Fibroblast of the aortic adventitia (primary cell): ENCODE measurements at regions not wholly inside any gene's neighbourhood (a gene's known extent, or its start where the extent isn't known, plus 50 kb on each side); places are given as distances from the start of the nearest gene placed in this dataset.

Experiments used
- DNase-seq: peaks from one replicate; pipeline ENCODE4 v3.0.0-alpha.2; 2010; ENCODE audit warnings: low read depth
- H3K4me3 ChIP-seq: 2 replicates; pipeline ENCODE4 v1.5.1; 2011; ENCODE audit warnings: low read depth, mild to moderate bottlenecking, control low read depth, low read length, moderate library complexity
- TF ChIP-seq, protein P1 (sequence below): IDR thresholded peaks from 2 replicates; pipeline ENCODE4 v1.5.1; 2011; ENCODE audit warnings: mild to moderate bottlenecking, low read length, control low read depth, inconsistent platforms; ENCODE audit not compliant: insufficient read depth

DNA sequence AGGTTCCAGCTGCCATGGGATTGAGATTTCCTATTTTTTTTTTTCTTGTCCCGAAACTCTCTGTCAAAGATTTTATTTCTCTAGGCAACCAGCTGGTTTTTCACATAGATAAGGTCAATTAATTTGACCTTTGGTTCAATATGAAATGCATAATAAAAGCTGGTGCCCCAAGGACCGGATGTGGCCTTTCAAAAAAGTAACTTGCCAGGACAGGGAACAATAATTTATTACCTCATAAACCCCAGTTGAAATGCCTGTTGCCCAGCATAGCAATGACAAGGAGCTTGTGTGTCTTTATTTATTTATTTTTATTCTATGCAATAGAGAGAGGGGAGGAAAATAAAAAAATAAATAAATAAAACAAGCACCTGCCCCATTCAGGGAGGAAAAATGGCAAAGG is 472.7 kb downstream of the KCNJ2 start:
- no peak for DNase-seq
- H3K4me3 ChIP-seq: no peak overlapping the region
- TF ChIP-seq, protein P1, sequence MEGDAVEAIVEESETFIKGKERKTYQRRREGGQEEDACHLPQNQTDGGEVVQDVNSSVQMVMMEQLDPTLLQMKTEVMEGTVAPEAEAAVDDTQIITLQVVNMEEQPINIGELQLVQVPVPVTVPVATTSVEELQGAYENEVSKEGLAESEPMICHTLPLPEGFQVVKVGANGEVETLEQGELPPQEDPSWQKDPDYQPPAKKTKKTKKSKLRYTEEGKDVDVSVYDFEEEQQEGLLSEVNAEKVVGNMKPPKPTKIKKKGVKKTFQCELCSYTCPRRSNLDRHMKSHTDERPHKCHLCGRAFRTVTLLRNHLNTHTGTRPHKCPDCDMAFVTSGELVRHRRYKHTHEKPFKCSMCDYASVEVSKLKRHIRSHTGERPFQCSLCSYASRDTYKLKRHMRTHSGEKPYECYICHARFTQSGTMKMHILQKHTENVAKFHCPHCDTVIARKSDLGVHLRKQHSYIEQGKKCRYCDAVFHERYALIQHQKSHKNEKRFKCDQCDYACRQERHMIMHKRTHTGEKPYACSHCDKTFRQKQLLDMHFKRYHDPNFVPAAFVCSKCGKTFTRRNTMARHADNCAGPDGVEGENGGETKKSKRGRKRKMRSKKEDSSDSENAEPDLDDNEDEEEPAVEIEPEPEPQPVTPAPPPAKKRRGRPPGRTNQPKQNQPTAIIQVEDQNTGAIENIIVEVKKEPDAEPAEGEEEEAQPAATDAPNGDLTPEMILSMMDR: no peak

DNA sequence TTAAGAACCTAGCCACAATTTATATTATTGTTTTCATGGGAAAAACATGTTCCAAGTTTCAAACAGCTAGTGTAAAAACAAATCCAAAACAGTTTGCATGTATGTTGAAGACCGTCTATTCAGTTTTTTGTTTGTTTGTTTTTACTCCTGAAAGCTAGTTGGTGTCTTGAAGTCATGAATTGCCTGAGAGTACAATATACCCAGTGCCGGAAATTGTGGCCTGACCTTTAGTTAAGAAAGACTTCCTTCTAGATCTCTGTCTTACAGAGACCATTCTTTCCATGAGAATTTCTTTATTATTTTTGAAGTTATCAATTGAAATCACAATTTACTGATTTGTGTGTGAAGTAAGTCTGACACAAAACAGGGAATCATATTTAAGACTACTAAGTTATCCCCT is 474.8 kb downstream of the KCNJ2 start:
- no peak overlapping the region for H3K4me3 ChIP-seq
- DNase-seq: no peak
- TF ChIP-seq, protein P1: no peak

DNA sequence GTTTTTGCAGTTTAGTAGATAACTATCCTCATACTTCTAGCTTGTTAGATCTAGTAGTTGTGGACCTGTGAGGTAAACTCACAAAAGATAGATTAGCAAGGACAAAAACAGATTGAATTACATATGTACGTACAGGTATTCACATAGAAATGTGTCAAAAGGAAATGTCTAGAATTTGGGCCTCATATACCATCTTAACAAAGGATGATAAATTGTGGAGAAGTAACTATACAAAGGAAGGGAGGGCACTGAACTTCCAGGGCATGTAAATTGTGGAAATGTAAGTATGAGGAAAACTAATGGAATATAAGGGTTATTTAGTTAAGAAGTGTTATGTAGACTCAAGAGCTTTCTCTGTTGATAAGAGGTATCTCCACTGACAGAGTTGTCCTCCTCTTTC is 477.3 kb downstream of the KCNJ2 start:
- H3K4me3 ChIP-seq: no peak overlapping the region
- TF ChIP-seq, protein P1: no peak

DNA sequence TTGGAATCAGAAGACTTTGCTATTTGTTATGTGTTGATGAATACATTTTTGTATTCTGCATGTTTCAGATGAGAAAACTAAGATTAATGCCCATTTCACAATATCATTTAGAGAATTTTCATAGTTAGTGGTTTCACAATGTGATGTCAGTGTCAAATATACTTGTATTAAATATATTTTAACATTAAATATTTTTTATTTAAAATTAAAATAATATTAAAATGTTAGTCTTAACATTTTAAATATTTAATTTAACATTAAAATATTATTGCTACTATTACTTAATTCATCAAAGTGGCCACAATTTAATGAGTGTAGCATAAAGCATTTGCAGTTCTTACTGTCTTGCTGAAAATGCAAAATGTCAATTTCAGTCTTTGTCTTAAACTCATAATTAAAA is 478.8 kb downstream of the KCNJ2 start:
- DNase-seq: no peak
- H3K4me3 ChIP-seq: no peak overlapping the region
- TF ChIP-seq, protein P1: no peak

More for the DNA sequence above, 477.3 kb downstream of the KCNJ2 start:
- DNase-seq: no peak

DNA sequence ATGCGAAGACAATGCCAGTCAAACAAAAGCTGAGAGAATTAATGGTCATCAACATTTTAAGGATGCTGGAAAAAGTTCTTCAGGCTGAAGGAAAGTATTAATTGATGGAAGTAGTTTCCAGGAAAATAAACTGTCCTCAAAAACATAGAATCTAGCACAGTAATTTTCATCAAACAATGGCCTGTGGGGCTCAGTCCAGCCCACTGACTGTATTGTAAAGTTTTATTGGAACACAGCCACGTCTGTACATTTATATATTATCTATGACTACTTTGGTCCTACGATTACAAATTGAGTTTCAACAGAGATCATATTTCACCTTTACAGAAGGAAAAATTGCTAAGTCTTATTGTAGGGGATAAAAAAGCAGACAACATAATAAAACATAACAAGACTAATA is 484.5 kb downstream of the KCNJ2 start:
- DNase-seq: no peak
- no peak overlapping the region for H3K4me3 ChIP-seq
- TF ChIP-seq, protein P1: no peak

DNA sequence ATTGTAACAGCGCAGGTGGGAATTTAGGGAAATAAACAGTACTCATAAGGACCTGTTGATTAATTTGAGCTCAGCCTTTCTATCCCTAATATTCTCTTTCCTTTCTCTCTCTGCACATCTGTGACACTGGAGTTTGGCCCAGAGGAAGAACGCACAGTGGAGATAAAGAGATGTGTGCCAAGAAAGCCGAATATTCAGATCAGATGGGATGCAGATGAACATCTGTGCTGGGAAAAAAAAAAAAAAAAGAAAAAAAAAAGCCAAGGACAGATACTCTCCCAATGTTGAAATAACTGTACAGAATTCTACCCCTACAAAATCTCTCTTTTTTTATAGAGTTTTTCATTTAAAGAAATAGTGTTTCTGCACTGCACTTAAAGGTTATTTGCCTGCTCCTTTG is 485.4 kb downstream of the KCNJ2 start:
- no peak for DNase-seq
- TF ChIP-seq, protein P1: no peak
- no peak overlapping the region for H3K4me3 ChIP-seq

DNA sequence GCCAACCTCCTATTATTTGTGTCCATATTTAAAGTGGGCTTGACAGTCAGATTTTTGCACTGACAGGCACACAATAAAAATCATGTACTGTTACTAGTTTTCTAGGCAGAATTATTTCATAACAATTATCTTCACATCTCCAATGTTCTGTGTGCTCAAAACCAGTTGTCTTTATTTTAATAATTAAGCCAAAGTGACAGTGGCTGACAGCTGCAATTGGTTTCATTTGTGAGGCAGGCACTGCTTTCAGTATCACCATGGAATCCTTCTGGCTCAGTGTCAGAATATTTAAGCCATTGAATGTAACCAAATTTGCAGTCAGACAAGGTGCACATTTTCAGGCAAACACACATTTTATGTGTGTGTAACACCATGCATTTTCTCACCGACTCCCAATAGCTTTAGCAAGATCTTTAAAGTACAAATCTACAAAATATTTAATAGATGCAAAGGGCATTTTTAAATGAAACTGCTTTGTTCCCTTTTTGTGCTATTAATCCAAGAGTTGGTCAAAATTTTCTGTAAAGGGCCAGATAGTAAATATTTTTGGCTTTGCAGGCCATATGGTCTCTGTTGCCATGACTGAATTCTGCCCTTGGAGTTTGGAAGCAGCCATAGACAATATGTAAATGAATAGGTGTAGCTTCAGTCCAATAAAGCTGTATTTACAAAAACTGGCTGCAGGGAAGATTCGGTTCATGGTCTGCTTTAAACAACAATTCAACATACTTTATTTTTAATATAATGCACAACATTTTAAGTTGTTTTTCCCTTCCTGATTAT is 486.0 kb downstream of the KCNJ2 start:
- TF ChIP-seq, protein P1: no peak
- DNase-seq: no peak
- no peak overlapping the region for H3K4me3 ChIP-seq
